DMS153 treated with DMSO at 0.1 percent for 48 hours (cell line): ENCODE measurements at regions not wholly inside any gene's neighbourhood (a gene's known extent, or its start where the extent isn't known, plus 50 kb on each side); places are given as distances from the start of the nearest gene placed in this dataset.
"Not testable (repeated sequence)": the region's sequence is repeated elsewhere in the genome, so short reads cannot be mapped to it uniquely, and the experiment has no call there.

Experiments used
- DNase-seq: peaks from one replicate; lab custom pipeline; 2025; ENCODE audit not compliant: unreplicated experiment; lab: John Stamatoyannopoulos, UW

DNA sequence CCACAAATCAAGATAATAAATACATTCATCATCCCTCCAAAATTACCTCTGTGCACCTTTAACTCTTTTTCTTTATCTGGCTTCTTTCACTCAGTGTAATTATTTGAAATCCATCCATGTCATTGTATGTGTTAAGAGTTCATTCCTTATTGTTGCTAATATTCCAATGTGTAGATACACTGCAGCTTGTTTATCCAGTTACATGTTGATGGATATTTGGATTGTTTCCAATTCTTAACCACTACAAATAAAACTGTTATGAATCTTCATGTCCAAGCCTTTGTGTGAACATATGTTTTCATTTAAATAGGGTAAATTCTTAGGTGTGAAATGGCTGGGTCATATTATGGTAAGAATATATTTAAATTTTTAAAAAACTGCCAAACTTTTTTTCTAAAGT is 323.3 kb upstream of the NCAM1 start:
- DNase-seq, result no peak

DNA sequence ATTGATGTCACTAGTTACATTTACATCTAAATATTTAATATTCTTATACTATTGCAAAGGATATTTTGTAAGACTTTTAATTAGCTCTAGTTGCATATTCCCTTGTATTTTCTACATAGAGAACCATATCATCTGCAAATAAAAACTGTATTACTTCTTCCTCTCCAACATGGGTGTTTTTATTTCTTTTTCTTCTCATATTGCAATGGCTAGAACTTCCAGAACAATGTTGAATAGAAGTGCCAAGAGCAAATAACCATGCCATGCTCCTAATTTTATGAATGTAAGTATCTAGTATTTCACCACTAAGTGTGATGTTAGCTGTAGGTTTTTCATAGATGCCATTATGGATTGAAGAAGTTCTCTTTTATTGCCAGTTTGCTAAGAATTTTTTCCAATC is 321.8 kb upstream of the NCAM1 start:
- no peak for DNase-seq

- no peak for DNase-seq
Observed at GRCh38 chr11:112643416-112643815, 317.8 kb upstream of the NCAM1 start.

DNA sequence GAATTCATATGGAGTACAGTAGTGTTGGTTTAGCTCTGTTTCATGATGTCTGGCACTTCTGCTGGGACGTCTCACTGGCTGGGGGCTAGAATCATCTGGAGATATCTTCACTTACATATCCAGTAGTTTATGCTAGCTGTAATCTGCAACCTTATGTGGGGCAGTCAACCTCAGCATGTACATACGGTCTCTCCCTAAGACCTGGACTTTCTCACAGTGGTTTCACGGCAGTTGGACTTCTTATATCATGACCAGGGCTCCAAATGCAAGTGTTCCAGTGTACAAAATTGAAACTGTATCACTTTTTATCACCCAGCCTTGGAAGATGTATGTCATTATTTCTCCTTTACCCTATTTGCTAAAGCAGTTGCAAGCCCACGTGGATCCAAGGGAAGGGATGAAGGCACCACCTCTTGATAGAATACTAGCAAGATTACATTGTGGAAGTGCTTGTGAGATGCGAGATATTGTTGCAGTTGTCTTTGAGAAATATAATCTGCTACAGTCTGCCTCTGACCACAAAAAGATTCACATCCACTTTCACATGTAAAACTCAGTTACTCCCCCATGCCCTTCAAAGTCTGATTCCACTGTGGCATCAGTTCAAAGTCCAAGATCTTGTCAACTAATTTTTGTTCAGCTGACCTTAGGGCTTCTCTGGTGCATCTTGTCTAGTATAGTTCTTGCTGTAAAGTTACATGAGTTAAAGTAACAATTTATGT is 316.6 kb upstream of the NCAM1 start:
- DNase-seq, result no peak

GRCh38 chr11:112649856-112650255 is 311.4 kb upstream of the NCAM1 start:
- no peak for DNase-seq

- no peak for DNase-seq
Observed at GRCh38 chr11:112650527-112650926, 310.7 kb upstream of the NCAM1 start.

DNA sequence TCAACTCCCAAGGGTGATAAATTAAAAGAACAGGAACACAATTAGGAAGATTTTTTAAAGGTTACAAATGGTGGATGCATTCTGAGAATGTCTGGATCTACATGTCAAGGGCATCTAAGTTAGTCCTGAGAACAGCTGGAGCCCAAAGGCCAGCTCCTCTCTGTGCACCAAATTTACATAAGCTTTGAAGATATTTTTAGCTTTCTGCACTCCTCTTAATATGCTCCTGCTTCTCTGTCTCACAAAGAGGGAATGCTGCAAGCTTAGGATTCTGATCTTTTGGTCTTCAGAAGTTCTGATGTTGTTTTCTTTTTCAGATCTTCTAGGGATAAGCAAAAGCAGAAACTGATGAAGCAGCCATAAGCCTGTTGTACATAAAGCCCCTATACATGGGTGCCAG is 309.8 kb upstream of the NCAM1 start:
- no peak for DNase-seq

DNA sequence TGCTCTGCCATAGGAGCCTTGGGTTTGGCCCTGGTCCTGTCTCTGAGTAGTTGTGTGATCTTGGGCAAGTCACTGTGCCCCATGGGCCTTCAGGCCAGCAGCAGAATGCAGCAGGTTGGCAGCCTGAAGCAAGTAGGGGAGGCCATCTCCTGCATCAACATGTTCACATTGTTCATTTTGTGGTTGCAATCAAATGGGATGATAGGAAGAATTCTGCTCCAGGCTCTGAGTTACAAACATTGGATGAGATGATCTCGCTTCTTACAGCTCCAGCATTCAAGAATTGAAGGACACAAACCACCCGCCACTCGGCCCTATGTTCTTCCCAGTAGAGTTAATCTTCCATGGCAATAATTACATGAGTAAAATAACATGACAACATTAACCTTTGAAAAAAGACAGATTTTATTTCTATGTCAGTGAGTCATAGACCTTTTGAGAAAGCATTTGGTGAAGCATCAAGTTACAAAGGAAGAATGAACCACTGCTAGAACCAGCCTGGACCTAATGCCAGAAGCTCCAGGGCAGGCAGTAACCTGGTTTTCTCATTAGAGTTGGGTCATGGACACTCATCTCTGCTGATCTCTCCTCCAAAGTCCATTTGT is 308.3 kb upstream of the NCAM1 start:
- no peak for DNase-seq

DNA sequence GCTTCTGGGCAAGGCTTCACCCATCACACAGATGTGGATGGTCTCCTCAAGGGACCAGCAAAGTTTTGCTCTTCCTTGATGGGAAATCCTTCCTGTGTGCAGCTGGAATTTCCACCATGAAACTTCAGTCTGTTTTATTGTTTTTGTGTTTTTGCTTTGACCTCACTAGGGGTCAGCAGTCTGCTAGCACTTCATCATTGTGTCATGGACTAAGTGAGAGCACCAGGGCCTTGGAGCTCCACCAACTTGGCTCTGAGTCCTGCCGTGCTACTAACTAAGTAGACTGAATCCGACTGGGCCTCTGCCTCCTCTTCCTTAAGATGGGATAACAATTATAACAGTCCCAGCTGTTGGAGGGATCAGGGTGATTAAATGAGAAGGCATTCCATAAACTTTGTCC is 305.8 kb upstream of the NCAM1 start:
- no peak for DNase-seq

DNA sequence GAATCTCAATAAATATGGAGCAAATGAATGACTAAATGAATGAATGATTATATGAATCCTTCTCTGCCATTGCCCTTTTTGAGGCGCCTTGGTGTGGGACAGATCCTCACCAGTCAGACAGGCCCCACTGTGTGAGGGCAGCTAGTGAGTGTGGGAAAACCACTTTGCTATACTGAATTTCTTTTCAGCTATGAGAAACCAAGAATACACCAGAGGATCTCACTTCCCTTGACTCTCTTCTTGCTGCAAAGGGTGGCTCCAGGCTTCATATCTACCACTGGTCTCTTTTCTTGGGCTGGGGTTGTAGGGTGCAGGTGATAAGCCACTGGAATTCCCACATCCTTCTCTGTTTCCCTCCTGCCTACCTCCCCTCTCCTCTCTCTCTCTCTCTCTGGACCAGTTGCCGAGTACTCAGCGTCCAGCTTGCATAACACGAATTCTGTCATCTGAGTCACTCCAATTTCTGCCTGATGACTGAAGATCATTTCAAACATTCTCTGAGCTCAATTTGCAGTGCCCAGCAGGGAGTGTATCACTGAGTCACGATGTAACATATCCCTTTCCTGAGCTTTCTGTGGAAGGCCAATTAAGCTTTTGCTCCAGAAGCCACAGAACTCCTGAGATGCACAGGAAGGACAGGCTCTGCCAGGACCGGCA is 304.3 kb upstream of the NCAM1 start:
- DNase-seq, result no peak

DNA sequence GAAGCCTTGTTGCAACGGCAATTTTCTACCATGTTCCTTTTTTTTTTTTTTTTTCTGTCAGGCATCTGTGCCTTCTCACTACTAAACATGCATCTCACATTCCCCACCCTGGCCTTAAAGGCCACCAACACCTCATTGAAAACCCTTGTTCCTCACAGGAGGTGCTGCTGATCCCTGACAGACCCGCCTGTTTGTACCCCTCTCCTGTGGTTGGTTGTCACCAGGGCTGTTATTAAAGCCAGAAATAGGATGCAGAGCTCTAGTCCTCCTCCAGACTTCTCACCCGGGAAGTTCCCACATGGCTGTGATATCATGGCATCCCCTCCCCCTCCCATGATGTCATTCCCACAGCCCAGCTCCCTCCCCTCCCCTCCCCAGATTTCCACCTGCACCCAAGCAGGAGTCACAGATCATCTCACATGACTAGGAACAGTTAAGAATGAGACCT is 302.8 kb upstream of the NCAM1 start:
- DNase-seq, result no peak

DNA sequence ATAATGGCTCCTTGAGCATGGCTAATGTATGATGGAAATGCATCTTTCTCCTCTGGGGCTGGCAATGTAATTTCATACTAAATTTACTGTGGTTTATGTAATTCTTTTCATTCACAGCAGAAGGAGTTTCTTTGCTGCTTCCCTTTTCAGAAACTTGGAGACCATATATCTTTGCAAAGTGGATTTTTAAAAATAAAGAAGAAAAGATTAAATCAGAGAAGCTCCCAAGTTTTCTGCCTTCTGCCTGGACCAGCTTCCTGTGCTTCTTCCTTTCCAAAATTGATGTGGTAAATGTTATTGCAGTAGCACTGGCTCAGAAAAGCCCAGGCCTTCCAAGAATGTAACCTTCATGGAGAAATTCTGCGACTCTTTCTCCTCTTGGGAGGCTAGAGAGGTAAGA is 300.1 kb upstream of the NCAM1 start:
- no peak for DNase-seq

GRCh38 chr11:112661571-112661970 is 299.6 kb upstream of the NCAM1 start:
- DNase-seq, result no peak

DNA sequence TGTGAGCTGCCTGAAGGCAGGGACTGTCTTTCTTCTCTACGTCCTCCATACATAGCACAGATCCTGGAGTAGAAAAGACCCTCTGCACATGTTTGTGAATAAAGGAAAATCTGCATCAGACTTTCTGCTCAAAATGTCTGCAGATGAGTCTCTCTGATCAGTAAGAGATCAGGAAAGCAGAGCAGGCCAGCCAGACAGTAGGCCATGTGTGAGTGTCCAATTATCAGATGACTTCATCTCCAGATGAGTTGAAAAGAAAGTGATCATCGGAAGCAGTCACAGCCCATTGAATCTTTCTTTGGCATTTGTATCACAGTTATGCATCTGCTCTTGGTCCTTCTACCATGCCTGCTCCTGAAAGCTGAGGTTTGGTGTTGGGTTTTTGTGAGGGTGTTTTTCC is 298.7 kb upstream of the NCAM1 start:
- no peak for DNase-seq

DNA sequence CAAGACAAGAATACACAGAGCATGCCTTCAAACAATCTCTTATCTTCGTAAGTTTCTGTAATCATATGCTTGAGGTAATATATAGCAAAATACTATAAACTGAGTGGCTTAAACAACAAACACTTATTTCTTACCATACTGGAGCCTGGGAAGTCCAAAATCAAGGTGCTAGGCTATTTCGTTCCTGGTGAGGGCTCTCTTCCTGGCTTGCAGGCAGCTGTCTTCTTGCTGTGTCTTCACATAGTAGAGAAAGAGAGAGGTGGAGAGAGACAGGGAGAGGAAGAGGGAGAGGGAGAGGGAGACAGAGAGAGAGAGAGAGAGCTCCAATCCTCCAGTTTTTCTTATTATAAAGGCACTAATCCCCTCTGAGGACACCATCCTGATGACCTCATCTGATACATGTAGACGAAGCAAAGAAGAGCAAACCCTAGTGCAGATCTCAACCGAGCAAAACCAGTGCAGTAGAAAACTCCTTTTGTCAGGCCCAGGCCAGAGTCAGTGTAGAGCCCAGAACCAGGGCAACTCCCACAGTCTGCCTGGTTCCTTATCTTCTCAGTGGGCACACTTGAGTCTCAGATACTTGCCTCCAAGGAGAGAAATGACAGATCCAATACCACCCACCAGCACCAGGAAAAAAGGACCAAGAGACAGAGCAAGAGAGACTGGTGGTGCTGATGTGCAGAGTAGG is 297.1 kb upstream of the NCAM1 start:
- no peak for DNase-seq

DNA sequence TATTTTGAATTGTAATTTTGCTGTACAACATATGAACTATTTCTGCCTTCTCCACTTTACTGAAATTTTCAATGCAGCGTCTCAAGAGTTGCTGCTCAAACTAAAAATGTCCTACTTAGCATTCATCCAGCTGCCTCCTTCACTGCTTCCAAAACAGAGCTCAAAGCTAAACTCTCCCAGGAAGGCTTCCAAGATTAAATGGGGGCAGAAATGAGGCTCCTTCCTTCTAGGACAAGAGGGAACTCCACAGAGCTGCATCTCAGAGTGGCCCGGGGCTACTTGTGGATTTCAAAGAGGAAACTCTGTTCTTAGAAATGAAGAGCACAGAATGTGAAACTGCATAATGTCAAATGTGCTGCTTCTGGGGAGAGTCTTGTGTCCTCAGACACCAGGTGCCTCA is 295.9 kb upstream of the NCAM1 start:
- DNase-seq, result no peak

- no peak for DNase-seq
Observed at GRCh38 chr11:112666253-112666652, 295.0 kb upstream of the NCAM1 start.

- DNase-seq, result no peak
Observed at GRCh38 chr11:112670806-112671570, 290.2 kb upstream of the NCAM1 start.

GRCh38 chr11:112673401-112673800 is 287.8 kb upstream of the NCAM1 start:
- not testable (repeated sequence) for DNase-seq

DNA sequence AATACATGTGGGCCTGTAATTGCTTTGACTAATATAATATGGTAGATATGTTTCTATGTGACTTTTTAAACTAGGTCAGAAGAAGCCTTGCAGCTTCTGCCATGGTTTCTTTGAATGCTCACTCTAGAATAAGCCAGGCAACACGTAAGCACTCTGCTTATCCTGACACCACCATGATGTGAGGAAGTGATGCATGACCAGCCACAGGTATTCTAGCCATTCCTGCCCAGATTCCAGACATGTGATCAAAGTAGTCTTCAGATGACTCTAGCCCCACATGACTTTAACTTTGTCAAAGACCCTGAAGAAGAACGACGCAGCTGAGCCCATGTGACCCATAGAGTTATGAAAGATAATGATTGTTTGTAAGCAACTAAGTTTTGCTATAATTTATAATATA is 276.1 kb upstream of the NCAM1 start:
- no peak for DNase-seq

- DNase-seq, result no peak
Observed at GRCh38 chr11:112689851-112690250, 271.4 kb upstream of the NCAM1 start.
